ENCODE measurements at regions not wholly inside any gene's neighbourhood (a gene's known extent, or its start where the extent isn't known, plus 50 kb on each side); places are given as distances from the start of the nearest gene placed in this dataset.

- H3K36me3 ChIP-seq (ENCODE audit: control insufficient read depth, insufficient read depth, low read length): no peaks in the 10 kb centered on the region
- H3K27me3 ChIP-seq (ENCODE audit: control insufficient read depth, insufficient read depth, low read length): no peaks in the 10 kb centered on the region
- no peaks in the 10 kb centered on the region for H3K9me3 ChIP-seq (ENCODE audit: control insufficient read depth, low read length)
- H3K9ac ChIP-seq (ENCODE audit: low read length): no peak overlapping the region
- no peak overlapping the region for H3K4me3 ChIP-seq (ENCODE audit: low read length)
- H3K4me1 ChIP-seq (ENCODE audit: control insufficient read depth, insufficient read depth, low read length): peaks cover 6% of the 10 kb centered on the region
Measured at GRCh38 chr3:193942516-193943055, 193.4 kb upstream of the HES1 start.

GRCh38 chr3:193943200-193943599 lies 192.7 kb upstream of the HES1 start:
- H3K9me3 ChIP-seq (ENCODE audit: control insufficient read depth, low read length): no peaks in the 10 kb centered on the region
- peaks cover 6% of the 10 kb centered on the region for H3K4me1 ChIP-seq (ENCODE audit: control insufficient read depth, insufficient read depth, low read length)
- H3K4me3 ChIP-seq (ENCODE audit: low read length): no peak overlapping the region
- H3K36me3 ChIP-seq (ENCODE audit: control insufficient read depth, insufficient read depth, low read length): no peaks in the 10 kb centered on the region
- no peak overlapping the region for H3K9ac ChIP-seq (ENCODE audit: low read length)
- no peaks in the 10 kb centered on the region for H3K27me3 ChIP-seq (ENCODE audit: control insufficient read depth, insufficient read depth, low read length)

- Histone ChIP-seq H3K27me3 (ENCODE audit: control insufficient read depth, insufficient read depth, low read length) (no peaks in the 10 kb centered on the region), H3K4me3 (ENCODE audit: low read length) (no peak overlapping the region), H3K9me3 (ENCODE audit: control insufficient read depth, low read length) (no peaks in the 10 kb centered on the region), H3K36me3 (ENCODE audit: control insufficient read depth, insufficient read depth, low read length) (no peaks in the 10 kb centered on the region), H3K4me1 (ENCODE audit: control insufficient read depth, insufficient read depth, low read length) (peaks cover under 1% of the 10 kb centered on the region), H3K9ac (ENCODE audit: low read length) (no peak overlapping the region)
Measured at GRCh38 chr3:193943851-193944517, 192.0 kb upstream of the HES1 start.

GRCh38 chr3:193944518-193944884 lies 191.4 kb upstream of the HES1 start:
- no peaks in the 10 kb centered on the region for H3K9me3 ChIP-seq (ENCODE audit: control insufficient read depth, low read length)
- no peaks in the 10 kb centered on the region for H3K4me1 ChIP-seq (ENCODE audit: control insufficient read depth, insufficient read depth, low read length)
- H3K9ac ChIP-seq (ENCODE audit: low read length): no peak overlapping the region
- H3K4me3 ChIP-seq (ENCODE audit: low read length): no peak overlapping the region
- H3K27me3 ChIP-seq (ENCODE audit: control insufficient read depth, insufficient read depth, low read length): no peaks in the 10 kb centered on the region
- no peaks in the 10 kb centered on the region for H3K36me3 ChIP-seq (ENCODE audit: control insufficient read depth, insufficient read depth, low read length)

DNA sequence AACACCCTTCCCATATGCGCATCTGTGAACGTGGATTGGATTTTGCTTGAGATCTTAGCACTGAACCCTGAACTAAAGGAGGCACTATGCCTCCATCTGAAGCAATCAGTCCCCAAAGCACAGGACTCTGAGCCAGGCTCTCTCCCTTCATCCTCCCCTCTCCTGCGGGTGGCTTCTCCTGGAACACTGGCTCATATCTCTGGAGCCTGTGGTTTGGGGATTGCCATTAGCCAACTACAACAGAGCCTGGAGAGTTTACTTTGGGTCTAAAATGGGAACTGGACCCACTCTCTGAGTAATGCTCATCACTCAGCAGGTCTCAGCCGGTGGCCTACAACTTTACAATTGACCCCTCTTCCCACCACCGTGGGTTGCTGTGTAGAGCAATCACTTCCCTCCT lies 190.8 kb upstream of the HES1 start:
- no peaks in the 10 kb centered on the region for H3K4me1 ChIP-seq (ENCODE audit: control insufficient read depth, insufficient read depth, low read length)
- H3K9ac ChIP-seq (ENCODE audit: low read length): no peak overlapping the region
- no peak overlapping the region for H3K4me3 ChIP-seq (ENCODE audit: low read length)
- no peaks in the 10 kb centered on the region for H3K27me3 ChIP-seq (ENCODE audit: control insufficient read depth, insufficient read depth, low read length)
- H3K36me3 ChIP-seq (ENCODE audit: control insufficient read depth, insufficient read depth, low read length): no peaks in the 10 kb centered on the region
- H3K9me3 ChIP-seq (ENCODE audit: control insufficient read depth, low read length): no peaks in the 10 kb centered on the region

GRCh38 chr3:193946945-193947344 lies 189.0 kb upstream of the HES1 start:
- Histone ChIP-seq H3K36me3 (ENCODE audit: control insufficient read depth, insufficient read depth, low read length) (no peaks in the 10 kb centered on the region), H3K9ac (ENCODE audit: low read length) (no peak overlapping the region), H3K4me3 (ENCODE audit: low read length) (no peak overlapping the region), H3K9me3 (ENCODE audit: control insufficient read depth, low read length) (no peaks in the 10 kb centered on the region), H3K27me3 (ENCODE audit: control insufficient read depth, insufficient read depth, low read length) (no peaks in the 10 kb centered on the region), H3K4me1 (ENCODE audit: control insufficient read depth, insufficient read depth, low read length) (no peaks in the 10 kb centered on the region)

GRCh38 chr3:193947596-193947995 lies 188.4 kb upstream of the HES1 start:
- Histone ChIP-seq H3K4me1 (ENCODE audit: control insufficient read depth, insufficient read depth, low read length) (no peaks in the 10 kb centered on the region), H3K4me3 (ENCODE audit: low read length) (no peak overlapping the region), H3K9ac (ENCODE audit: low read length) (no peak overlapping the region), H3K36me3 (ENCODE audit: control insufficient read depth, insufficient read depth, low read length) (no peaks in the 10 kb centered on the region), H3K9me3 (ENCODE audit: control insufficient read depth, low read length) (no peaks in the 10 kb centered on the region), H3K27me3 (ENCODE audit: control insufficient read depth, insufficient read depth, low read length) (no peaks in the 10 kb centered on the region)

DNA sequence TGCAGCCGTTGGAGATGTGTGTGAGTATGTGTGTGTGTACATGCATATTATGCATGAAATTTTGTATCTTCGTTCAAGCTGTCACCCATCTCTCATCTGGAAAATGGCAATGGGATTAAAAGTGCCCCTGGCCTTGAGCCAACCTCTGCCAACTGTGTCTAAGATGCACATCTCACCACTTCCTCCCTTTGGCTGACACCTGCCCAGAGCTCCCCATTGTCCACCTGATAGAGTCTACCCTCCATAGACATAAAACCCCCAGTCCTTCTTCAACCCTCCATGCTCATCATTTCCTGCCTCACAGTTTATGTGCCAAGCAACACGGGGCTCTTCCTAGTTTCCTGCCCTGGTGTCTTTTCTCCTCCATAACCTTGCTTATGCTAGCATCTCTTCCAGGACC lies 187.5 kb upstream of the HES1 start:
- H3K4me1 ChIP-seq (ENCODE audit: control insufficient read depth, insufficient read depth, low read length): no peaks in the 10 kb centered on the region
- no peaks in the 10 kb centered on the region for H3K27me3 ChIP-seq (ENCODE audit: control insufficient read depth, insufficient read depth, low read length)
- no peaks in the 10 kb centered on the region for H3K36me3 ChIP-seq (ENCODE audit: control insufficient read depth, insufficient read depth, low read length)
- no peaks in the 10 kb centered on the region for H3K9me3 ChIP-seq (ENCODE audit: control insufficient read depth, low read length)
- H3K4me3 ChIP-seq (ENCODE audit: low read length): no peak overlapping the region
- no peak overlapping the region for H3K9ac ChIP-seq (ENCODE audit: low read length)

DNA sequence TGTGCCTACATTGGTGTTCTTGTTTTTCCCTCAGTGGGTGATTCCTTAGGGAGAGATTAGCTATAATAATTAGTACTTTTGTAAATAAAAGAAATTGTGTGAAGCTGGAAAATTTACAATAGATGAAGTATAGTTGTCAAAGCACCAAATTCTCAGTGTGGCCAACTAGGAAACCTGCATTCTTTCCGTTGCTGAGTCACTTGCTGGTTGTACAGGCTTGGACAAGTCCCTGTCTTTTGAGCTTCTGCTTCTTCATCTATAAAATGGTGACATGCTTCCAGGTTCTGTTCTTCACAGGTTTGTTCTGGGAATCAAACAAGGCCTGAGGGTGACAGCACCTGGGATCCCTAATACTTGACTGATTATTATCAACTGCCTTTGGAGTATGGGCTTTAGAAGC lies 184.1 kb upstream of the HES1 start:
- Histone ChIP-seq H3K36me3 (ENCODE audit: control insufficient read depth, insufficient read depth, low read length) (no peaks in the 10 kb centered on the region), H3K9me3 (ENCODE audit: control insufficient read depth, low read length) (peaks cover 4% of the 10 kb centered on the region)

GRCh38 chr3:193954752-193955151 lies 181.2 kb upstream of the HES1 start:
- no peak overlapping the region for H3K9ac ChIP-seq (ENCODE audit: low read length)
- H3K9me3 ChIP-seq (ENCODE audit: control insufficient read depth, low read length): peaks cover 4% of the 10 kb centered on the region
- no peaks in the 10 kb centered on the region for H3K4me1 ChIP-seq (ENCODE audit: control insufficient read depth, insufficient read depth, low read length)
- no peak overlapping the region for H3K4me3 ChIP-seq (ENCODE audit: low read length)
- no peaks in the 10 kb centered on the region for H3K36me3 ChIP-seq (ENCODE audit: control insufficient read depth, insufficient read depth, low read length)
- H3K27me3 ChIP-seq (ENCODE audit: control insufficient read depth, insufficient read depth, low read length): no peaks in the 10 kb centered on the region

More for the DNA sequence above, 184.1 kb upstream of the HES1 start:
- Histone ChIP-seq H3K27me3 (ENCODE audit: control insufficient read depth, insufficient read depth, low read length) (no peaks in the 10 kb centered on the region), H3K4me3 (ENCODE audit: low read length) (no peak overlapping the region), H3K9ac (ENCODE audit: low read length) (no peak overlapping the region), H3K4me1 (ENCODE audit: control insufficient read depth, insufficient read depth, low read length) (no peaks in the 10 kb centered on the region)

DNA sequence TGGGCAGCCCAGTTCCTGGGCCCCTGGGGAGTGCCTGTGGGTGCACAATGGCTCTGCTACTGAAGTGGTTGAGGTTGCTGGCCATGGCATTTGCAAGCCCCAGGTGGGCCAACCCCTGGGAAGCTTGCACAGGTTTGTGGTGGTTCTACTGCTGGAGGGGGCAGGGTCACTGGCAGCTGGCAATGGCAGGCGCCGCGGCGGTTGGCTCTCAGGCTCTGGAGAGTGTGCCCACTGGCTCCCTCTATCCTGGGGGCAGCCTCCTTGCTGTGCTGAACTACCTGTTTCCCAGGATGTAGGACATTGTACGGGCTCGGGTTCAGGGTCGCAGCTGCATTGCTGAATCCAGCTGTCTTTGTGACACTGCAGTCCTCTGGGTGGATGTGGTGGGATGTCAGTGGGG lies 180.2 kb upstream of the HES1 start:
- Histone ChIP-seq H3K4me1 (ENCODE audit: control insufficient read depth, insufficient read depth, low read length) (no peaks in the 10 kb centered on the region), H3K9me3 (ENCODE audit: control insufficient read depth, low read length) (peaks cover 4% of the 10 kb centered on the region), H3K27me3 (ENCODE audit: control insufficient read depth, insufficient read depth, low read length) (no peaks in the 10 kb centered on the region), H3K36me3 (ENCODE audit: control insufficient read depth, insufficient read depth, low read length) (no peaks in the 10 kb centered on the region), H3K9ac (ENCODE audit: low read length) (no peak overlapping the region), H3K4me3 (ENCODE audit: low read length) (no peak overlapping the region)

- Histone ChIP-seq H3K4me1 (ENCODE audit: control insufficient read depth, insufficient read depth, low read length) (no peaks in the 10 kb centered on the region), H3K9ac (ENCODE audit: low read length) (no peak overlapping the region), H3K4me3 (ENCODE audit: low read length) (no peak overlapping the region), H3K27me3 (ENCODE audit: control insufficient read depth, insufficient read depth, low read length) (no peaks in the 10 kb centered on the region), H3K36me3 (ENCODE audit: control insufficient read depth, insufficient read depth, low read length) (no peaks in the 10 kb centered on the region), H3K9me3 (ENCODE audit: control insufficient read depth, low read length) (peaks cover under 1% of the 10 kb centered on the region)
Measured at GRCh38 chr3:193959861-193960260, 176.1 kb upstream of the HES1 start.
